HG02759 (cell line): ENCODE measurements at regions not wholly inside any gene's neighbourhood (a gene's known extent, or its start where the extent isn't known, plus 50 kb on each side); places are given as distances from the start of the nearest gene placed in this dataset.
A peak's percentile ranks its signal among the peaks of the same experiment; 100 is the strongest.

Source experiments
- ATAC-seq: cut with Tn5 transposase; IDR thresholded peaks from one replicate; pipeline ENCODE4 v1.9.1; 2021; ENCODE audit warnings: mild to moderate bottlenecking, moderate library complexity; ENCODE audit not compliant: unreplicated experiment

GRCh38 chr2:59076079-59076619, 835.0 kb upstream of the FANCL start:
- ATAC-seq, result no peak

GRCh38 chr2:59074071-59074470, 832.9 kb upstream of the FANCL start:
- ATAC-seq, result no peak

- no peak for ATAC-seq
Observed at GRCh38 chr2:59073286-59073685, 832.2 kb upstream of the FANCL start.

DNA sequence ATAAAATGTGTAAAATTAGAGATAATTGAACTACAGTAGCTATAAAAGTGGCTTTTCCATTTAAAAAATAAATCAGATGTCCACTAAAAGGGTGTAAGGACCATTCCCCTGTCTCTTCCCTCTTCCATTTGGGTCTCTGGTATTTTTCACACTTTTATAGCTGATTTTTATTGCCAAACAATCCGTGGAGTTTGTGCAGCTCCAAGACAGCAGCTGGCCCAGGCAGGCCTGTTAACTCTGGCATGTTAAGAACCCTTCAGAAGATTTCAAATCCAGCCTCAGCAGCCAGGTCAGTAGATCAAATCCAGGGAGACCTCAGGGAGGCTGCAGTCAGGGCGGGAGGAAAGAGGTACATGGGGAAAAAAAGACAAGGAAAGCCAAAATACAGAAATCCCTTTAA, 827.1 kb upstream of the FANCL start:
- ATAC-seq, result no peak

DNA sequence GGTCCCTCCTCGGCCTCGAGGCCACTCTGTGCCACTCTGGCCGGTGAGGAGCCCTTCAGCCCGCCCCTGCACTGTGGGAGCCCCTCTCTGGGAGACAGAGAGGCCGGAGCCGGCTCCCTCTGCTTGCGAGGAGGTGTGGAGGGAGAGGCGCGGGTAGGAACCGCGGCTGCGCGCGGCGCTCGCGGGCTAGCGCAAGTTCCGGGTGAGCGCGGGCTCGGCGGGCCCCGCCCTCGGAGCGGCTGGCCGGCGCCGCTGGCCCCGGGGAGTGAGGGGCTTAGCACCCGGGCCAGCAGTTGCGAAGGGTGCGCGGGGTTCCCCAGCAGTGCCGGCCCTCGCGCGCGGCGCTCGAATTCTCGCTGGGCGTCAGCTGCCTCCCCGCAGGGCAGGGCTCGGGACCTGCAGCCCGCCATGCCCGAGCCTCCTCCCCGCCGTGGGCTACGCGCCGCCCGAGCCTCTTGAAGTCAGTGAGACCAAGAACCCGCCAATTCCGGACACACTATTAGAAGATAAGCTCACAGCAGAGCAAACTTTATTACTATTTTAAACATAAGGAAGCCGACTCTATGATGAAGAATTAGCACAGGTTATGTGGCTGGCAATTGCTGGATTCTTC, 825.8 kb upstream of the FANCL start:
- no peak for ATAC-seq

- no peak for ATAC-seq
Observed at GRCh38 chr2:59047373-59047995, 806.4 kb upstream of the FANCL start.

DNA sequence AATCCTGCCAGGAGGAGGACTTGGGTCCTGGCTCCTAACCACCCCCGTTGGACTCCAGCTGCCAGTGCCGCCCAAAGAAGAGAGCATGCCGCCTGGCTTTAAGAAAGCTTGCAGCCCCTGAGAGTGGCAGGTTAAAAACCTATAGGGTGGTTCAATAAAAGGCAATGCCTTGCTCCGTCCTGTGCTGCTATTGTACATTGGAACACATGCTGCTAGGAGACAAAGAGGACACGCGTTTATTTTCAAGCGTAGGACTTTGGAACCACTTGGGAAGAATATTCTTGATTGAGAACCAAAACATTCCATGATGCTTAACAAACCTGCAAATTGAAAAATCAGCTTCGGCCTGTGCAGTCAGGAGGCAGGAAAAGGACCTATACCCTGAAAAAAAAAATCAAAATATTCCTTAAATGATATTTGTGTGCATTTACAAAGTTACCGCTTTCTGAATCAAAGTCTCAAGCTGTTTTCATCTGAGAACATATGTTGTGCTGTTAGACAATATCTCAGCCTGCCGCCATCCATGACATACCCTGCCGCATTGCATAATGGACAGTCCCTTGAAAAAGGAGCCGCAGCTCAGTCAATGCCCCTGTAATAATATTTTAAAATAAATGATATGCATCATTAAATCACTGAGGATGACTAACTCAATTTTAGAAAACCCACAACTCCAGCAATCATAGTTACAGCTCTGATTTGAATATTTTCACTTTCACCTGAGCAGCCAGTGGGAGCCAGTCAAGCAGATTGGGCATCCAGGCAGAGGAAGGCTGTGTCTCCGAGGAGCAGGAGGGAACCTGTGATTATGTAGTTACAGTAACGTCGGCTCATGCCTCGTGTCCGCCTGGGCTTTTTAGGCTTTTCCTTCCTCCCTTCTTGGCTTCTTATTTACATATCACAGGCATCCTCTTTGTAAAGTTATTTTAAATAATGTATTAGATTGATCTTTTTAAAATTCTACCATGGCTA, 805.6 kb upstream of the FANCL start:
- no peak for ATAC-seq

DNA sequence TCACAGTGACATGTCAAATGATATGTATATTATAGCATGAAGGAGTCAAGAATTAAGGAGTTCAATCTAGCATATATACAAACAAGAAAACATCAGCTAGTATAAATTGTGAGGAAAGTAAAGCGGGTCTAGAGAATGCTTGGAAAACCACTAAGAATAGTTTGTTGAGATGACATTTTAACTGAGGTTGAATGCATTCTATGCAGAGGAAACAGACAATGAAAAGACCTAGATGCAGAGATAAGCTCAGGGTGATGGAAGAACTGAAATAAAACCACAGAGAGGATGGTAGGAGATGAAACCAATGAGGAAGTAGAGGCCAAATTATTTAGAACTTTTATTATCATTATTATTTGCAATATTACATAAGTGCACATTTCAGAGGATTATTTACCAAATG, 803.6 kb upstream of the FANCL start:
- no peak for ATAC-seq

DNA sequence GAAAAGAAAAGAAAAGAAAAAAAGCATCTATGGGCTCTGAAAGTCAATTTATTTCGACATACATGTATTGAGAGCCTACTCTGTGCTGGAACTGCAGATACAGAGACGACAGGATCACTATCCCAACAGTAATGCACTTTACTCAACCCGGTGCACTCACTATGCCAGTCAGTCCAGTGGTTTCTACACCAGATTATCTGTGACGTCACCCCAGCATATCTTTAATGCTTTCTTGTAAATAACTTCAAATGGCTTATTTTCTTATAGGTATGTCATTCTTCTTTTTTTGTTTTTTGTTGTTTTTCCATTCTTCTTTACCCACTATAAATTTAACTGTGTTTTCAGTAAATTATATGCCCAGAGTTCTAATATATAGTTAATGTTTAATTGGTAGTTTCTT, 800.0 kb upstream of the FANCL start:
- no peak for ATAC-seq

DNA sequence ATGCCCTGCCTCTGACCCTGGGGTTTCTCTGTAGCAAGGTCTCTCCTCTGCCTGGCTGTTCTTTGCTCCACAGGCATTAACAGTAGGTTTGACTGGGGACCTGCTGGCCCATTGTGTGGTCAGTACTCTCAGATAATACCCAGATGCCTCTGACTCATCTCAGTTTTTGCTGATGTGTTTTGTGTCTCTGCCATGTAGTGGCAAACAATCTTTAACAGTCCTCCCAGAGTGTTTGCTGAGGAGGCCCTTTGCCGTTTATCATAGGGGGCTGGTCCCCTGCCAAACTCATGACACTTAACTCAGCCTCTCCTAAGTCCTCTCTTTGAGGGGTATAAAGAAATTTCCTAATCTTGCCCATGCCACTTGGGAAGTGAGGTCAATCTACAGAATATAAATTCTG, 793.7 kb upstream of the FANCL start:
- no peak for ATAC-seq

GRCh38 chr2:59034106-59034505, 793.0 kb upstream of the FANCL start:
- ATAC-seq, result no peak

GRCh38 chr2:59033661-59034060, 792.5 kb upstream of the FANCL start:
- no peak for ATAC-seq

DNA sequence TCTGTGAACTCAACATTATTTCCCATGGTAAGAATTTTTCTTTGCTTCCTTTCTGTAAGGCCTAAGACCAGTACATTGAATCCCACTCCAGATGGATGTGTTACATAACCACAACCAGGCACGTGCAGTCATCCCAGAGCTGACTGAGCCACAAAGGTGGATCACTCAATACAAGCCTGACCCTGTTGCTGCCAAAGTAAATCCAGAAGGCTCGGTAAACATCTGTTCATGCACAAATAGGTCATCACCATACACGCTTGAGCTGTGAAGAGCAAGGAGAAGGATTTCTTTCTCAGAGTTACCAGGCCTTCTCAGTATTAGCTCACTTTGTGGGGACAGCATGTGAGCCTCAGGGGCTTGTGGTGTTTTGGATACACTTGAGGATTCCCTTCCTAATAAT, 791.4 kb upstream of the FANCL start:
- ATAC-seq, result no peak

DNA sequence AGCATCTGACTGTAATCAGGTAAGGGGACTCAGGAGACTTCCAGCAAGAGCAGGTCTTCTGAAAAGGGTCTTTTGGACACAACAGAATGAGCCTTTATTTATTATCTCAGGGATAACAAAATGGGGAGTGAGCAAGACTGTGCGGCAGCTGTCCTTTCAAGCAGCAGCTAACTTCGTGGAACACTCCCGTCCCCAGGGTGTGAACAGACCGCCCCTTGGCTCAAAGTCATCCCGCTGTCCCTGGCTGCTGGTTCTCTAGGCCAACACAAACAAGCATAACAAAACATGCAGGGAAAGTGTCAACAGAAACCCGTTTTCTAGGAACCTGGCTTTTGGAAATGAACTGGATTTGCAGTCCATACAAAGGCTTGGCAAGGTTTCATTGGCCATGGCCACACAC, 787.9 kb upstream of the FANCL start:
- no peak for ATAC-seq

- no peak for ATAC-seq
Observed at GRCh38 chr2:59027320-59027719, 786.2 kb upstream of the FANCL start.

DNA sequence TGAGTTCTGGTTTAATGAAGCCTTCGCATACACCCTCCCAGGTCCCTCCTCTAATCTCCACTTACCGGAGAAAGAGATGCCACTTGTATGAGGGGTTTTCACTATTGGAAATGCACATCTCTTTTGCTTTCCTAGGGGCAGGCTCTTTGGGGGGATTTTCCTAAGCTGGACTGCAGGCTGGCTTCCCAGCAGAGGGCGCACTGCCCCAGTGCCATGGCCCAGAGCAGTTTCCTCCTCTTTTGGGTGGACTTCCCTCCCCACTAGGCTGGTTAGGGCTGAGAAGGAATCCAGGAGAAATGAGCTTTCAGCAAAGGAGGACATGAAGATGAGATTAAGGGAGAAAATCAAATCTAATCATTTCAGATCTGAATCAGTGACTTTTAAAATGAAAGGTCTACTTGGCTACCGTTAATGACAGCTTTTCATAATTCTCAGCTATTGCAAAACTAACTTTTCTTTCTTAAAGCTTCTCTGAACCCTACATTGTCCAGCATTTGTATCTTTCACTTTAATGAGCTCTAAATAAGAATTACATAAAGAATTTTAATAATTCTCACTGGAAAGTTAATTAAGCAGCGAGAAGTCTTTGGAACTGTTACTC, 784.1 kb upstream of the FANCL start:
- ATAC-seq, result peak; percentile 91

DNA sequence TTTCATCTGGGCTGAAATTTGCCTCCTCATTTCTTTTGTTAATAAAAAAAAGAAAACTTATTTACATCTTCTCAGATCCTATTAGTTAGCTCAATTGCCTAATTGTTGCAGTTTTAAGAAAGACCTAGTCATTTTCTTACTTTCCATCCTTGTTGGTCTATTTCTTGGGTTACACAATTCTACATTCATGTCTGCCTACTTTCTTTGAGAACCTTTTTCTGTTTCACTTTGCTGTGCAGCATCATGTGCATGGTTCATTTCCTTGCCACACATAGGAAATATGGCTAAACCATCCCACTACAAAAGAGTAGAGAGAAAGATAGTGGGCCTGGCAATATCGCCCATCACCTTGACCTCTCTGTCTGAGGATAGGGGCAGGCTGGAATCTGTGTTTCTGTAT, 780.7 kb upstream of the FANCL start:
- ATAC-seq, result no peak

DNA sequence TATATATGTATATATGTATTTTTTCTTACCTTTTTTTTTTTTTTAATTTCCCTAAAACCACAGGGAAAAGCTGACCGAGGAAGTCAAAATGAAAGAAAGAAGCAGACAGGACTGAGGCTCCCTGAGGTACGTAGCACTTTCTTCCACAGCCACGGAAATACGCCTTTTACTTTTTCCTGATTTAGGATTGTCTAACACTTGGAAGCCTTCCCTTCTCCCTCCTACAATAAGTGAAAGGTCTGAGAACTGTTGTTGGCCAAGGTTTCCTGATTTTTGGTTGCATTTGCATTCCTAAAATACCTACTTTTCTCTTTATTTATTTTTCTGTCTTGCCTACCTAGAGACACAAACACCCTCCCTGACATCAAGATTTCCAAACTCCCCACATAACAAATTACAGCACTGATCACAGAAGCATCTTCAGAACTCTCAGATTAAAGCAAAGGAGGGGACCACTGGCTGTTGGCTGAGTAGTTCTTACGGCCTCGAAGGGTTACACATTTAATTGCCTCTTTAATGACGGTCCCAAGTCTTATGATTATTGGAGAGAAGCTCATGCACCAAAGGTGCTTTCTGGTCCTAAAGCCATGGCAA, 778.5 kb upstream of the FANCL start:
- ATAC-seq, result no peak

DNA sequence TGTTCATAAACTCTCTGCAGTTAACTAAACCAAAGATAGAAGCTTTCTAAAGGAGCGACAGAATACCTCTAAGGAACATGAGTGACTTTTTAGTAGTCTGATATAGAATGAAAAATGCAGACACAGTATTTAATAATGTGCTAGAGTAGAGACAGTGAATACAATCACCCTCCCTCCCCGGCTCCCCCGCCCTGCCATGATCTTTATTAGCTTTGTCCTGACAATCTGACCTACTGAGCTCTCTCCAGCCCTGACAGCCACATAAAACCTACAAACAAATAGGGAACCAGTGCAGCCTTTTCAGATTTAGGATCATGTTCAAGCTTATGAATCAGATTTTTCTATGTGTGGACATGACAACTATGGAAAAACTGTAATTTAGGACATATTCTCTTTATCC, 777.6 kb upstream of the FANCL start:
- no peak for ATAC-seq

DNA sequence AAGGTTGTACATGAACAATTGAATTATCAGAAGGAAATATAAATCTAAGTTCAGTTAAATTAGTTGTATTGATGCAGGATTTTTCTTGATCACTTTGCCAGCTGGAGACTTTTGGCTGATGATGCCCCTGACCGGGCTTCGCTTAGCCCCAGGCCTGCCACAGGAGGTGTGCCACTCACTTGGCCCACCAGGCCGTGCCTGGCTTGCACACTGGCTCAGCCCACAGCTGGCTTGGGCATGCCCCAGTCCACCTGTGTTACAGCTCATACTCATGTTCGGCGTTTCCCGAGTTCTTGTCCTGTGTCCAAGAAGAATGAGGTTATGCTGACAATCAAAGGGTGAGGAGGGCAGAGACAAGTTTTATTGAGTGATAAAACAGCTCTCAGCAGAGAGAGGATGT, 773.9 kb upstream of the FANCL start:
- ATAC-seq, result no peak

GRCh38 chr2:59012971-59013370, 771.8 kb upstream of the FANCL start:
- ATAC-seq, result no peak
